Left ventricle myocardium inferior (tissue), 1 donor: ENCODE measurements at regions not wholly inside any gene's neighbourhood (a gene's known extent, or its start where the extent isn't known, plus 50 kb on each side); places are given as distances from the start of the nearest gene placed in this dataset.

Experiments
- DNase-seq: peaks from one replicate; pipeline ENCODE4 v3.0.0-alpha.2; 2020
- H3K27ac ChIP-seq: fragments of 200-600 bp; replicated peaks from 2 replicates; pipeline ENCODE4 v1.8.0; 2021
- H3K27me3 ChIP-seq: fragments of 200-600 bp; 2 replicates; pipeline ENCODE4 v1.8.0; 2021; ENCODE audit warnings: low read depth
- H3K36me3 ChIP-seq: fragments of 200-600 bp; 2 replicates; pipeline ENCODE4 v1.8.0; 2021
- H3K4me1 ChIP-seq: fragments of 200-600 bp; 2 replicates; pipeline ENCODE4 v1.8.0; 2021
- H3K4me3 ChIP-seq: fragments of 200-600 bp; 2 replicates; pipeline ENCODE4 v1.8.0; 2021; ENCODE audit warnings: mild to moderate bottlenecking, moderate library complexity
- H3K9me3 ChIP-seq: fragments of 200-600 bp; replicated peaks from 2 replicates; pipeline ENCODE4 v1.8.0; 2021
- CTCF ChIP-seq: fragments of 200-600 bp; IDR thresholded peaks from 2 replicates; pipeline ENCODE4 v1.8.0; 2021; ENCODE audit warnings: antibody characterized with exemption, mild to moderate bottlenecking, borderline replicate concordance
- intact Hi-C: fragments of 100-400 bp; cut with micrococcal nuclease; formaldehyde crosslinking; loops from one replicate; pipeline ENCODE4 v1.11.0; 2022
- donor health status: DM: no; HTN: yes; CAD: no; lungs with severe emphysema.

DNA sequence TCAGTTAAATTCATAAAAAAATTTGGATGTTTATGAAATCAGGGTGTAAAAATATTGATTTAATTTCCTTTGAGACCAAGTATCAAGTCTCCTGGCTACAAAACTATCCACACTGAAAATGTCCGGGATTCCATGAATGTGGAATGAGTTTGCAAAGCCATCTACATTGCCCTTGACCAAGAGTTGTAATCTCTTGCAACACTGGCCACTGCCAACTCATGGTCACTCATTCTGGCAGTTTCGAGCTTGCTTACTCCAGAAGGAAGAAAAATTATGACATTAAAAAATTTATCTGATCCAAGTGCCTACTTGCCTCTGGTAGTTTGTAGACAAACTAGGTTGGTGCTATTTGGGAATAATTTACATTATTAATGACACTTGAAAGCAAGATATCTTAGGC, 84.2 kb downstream of the NPY start:
- Histone ChIP-seq H3K27ac (no peak overlapping the region), H3K4me1 (no peaks in the 10 kb centered on the region), H3K27me3 (peaks cover 10% of the 10 kb centered on the region), H3K9me3 (no peaks in the 10 kb centered on the region), H3K4me3 (no peak overlapping the region), H3K36me3 (no peaks in the 10 kb centered on the region)
- intact Hi-C loops = no loop called here
- no peak for DNase-seq
- TF ChIP-seq CTCF = no peak

GRCh38 chr7:24370541-24370940, 86.6 kb downstream of the NPY start:
- Histone ChIP-seq H3K27ac (no peak overlapping the region), H3K36me3 (no peaks in the 10 kb centered on the region), H3K4me1 (no peaks in the 10 kb centered on the region), H3K27me3 (peaks cover 13% of the 10 kb centered on the region), H3K4me3 (no peak overlapping the region), H3K9me3 (no peaks in the 10 kb centered on the region)
- TF ChIP-seq CTCF = no peak
- intact Hi-C loops = no loop called here
- DNase-seq = no peak

GRCh38 chr7:24372961-24373955, 89.3 kb downstream of the NPY start:
- no peaks in the 10 kb centered on the region for H3K9me3 ChIP-seq
- no peaks in the 10 kb centered on the region for H3K4me1 ChIP-seq
- no peak for DNase-seq
- intact Hi-C loops = no loop called here
- no peak for TF ChIP-seq CTCF
- no peaks in the 10 kb centered on the region for H3K36me3 ChIP-seq
- peaks cover 20% of the 10 kb centered on the region for H3K27me3 ChIP-seq
- no peak overlapping the region for H3K4me3 ChIP-seq
- no peak overlapping the region for H3K27ac ChIP-seq

DNA sequence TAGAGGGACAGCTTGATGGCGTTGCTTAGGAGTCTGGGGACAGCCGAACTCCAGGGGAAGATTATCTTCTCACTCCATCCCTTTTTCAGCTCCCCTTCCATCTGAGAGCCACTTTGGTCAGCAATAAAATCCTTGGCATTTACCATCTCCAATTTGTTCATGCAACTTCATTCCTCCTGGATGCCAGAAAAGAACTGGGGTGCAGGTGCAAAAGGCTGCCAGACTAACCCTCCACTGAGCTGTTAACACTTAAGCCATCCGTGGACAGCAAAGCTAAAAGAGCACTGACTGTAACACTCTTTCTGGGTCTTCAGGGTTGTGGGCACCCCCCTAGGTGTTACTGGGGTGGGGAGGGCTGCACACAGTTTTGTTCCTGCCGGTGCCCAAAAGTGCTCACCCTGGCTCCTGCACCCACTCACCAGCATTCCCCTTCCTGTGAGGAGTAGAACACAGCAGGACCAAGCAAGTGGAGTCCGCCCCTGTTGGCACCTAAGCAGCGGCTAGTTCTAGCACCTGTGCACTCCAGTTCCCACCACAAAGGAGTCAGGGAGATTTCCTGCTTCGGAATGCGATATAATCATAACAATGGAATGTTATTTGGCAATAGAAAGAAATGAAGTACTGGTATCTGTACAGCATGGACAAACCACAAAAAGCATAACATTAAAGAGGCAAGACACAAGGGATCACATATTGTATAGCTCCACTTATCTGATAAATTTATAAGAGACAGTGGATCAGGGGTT, 95.1 kb downstream of the NPY start:
- no peak for DNase-seq

More for the DNA sequence above, 95.1 kb downstream of the NPY start:
- no peak overlapping the region for H3K4me3 ChIP-seq
- H3K36me3 ChIP-seq = no peaks in the 10 kb centered on the region
- no peak overlapping the region for H3K27ac ChIP-seq
- no peak for TF ChIP-seq CTCF
- no peaks in the 10 kb centered on the region for H3K4me1 ChIP-seq
- peaks cover 6% of the 10 kb centered on the region for H3K27me3 ChIP-seq
- intact Hi-C loops = no loop called here
- H3K9me3 ChIP-seq = peaks cover 10% of the 10 kb centered on the region
